D721Med (cell line): ENCODE measurements at regions not wholly inside any gene's neighbourhood (a gene's known extent, or its start where the extent isn't known, plus 50 kb on each side); places are given as distances from the start of the nearest gene placed in this dataset.

Experiments used
- DNase-seq: peaks from one replicate; pipeline ENCODE4 v3.0.0; 2011; ENCODE audit warnings: low spot score; ENCODE audit not compliant: insufficient read length
- FAIRE-seq: peaks from 2 replicates; lab custom pipeline; 2011; peaks lifted over from hg19 to GRCh38; lab: Jason Lieb, UNC
- TF ChIP-seq, protein P1 (sequence below): IDR thresholded peaks from 2 replicates; pipeline ENCODE4 v1.5.1; 2012; ENCODE audit warnings: mild to moderate bottlenecking, control low read depth; ENCODE audit not compliant: insufficient read depth; ENCODE audit errors: missing control alignments

DNA sequence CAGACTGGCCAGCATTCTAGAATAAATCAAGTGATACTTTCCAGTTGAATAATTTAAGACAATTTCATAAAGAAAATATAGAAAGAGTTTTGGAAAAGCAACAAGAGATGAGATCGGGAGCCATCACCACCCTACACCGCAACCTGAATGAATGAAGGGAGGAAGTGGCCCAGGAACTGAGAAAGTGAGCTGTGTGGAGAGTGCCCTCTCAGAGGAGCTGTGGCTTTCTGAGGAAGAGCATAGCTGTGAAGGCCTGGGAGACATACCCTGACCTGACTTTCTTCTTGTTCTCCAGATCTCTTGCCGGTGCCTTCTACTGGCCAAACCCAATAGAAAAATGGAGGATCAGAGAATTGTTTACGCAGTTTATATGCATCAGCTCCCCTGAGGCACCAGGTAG is 79.3 kb upstream of the TSPAN8 start:
- TF ChIP-seq, protein P1, sequence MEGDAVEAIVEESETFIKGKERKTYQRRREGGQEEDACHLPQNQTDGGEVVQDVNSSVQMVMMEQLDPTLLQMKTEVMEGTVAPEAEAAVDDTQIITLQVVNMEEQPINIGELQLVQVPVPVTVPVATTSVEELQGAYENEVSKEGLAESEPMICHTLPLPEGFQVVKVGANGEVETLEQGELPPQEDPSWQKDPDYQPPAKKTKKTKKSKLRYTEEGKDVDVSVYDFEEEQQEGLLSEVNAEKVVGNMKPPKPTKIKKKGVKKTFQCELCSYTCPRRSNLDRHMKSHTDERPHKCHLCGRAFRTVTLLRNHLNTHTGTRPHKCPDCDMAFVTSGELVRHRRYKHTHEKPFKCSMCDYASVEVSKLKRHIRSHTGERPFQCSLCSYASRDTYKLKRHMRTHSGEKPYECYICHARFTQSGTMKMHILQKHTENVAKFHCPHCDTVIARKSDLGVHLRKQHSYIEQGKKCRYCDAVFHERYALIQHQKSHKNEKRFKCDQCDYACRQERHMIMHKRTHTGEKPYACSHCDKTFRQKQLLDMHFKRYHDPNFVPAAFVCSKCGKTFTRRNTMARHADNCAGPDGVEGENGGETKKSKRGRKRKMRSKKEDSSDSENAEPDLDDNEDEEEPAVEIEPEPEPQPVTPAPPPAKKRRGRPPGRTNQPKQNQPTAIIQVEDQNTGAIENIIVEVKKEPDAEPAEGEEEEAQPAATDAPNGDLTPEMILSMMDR = no peak

DNA sequence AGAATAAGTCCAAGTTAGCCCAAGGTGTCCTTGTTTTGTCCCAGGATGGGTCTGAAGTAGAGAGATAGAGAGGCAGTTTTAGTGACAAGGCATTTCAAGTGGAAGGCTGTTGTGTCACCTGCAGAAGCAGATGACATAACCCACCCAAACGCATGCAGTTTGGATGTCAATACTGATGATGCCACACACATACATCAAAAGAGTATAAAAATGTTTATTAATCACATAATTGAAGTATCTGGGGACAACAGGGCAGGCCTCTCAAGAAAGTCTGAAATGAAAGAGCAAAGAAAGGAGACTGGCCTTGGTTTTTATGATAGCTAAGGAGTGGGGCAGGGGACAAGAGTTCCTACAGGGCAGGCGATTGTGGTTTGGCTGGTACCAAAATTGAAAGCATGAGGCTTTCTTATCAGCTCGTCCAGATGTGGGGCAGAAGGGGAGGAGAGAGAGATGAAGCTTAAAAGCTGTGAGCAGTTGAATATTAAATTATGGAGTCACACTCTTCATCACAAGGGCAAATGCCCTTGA is 78.4 kb upstream of the TSPAN8 start:
- FAIRE-seq (no peak), DNase-seq (no peak)
- TF ChIP-seq, protein P1 = no peak

More for the DNA sequence above, 79.3 kb upstream of the TSPAN8 start:
- no peak for FAIRE-seq
- no peak for DNase-seq

DNA sequence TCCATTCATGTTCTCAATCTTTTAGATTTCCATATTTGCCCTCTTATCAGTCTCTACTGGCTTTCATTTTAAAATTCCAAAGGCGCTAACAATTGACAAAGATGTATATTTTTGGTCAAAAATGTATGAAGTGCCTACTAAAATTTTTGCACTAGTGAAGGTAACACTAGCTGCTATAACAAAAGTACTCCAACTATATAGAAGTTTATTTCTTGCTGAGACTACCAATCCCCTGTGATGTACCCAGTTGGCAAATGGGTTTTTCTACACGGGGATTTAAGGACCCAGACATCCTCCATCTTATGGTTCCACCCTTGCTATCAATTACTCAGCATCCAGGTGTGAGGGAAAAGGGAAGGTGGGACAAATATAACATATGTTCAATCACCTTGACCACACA is 75.3 kb upstream of the TSPAN8 start:
- DNase-seq (no peak), FAIRE-seq (no peak)
- TF ChIP-seq, protein P1 = no peak

DNA sequence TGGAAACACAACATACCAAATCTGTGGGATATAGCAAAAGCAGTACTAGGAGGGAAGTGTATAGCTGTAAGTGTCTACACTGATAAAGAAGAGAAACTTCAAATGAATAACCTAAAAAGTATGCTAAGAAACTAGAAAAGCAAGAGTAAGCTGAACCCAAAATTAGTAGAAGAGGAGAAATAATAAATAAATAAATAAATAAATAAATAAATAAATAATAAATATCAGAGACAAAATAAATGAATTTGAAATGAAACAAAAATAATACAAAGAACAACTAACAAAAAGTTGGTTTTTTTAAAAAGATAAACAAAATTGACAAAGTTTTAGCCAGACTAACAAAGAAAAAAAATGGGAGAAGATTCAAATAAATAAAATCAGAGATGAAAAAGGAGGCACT is 72.7 kb upstream of the TSPAN8 start:
- TF ChIP-seq, protein P1 = no peak
- no peak for FAIRE-seq
- no peak for DNase-seq

DNA sequence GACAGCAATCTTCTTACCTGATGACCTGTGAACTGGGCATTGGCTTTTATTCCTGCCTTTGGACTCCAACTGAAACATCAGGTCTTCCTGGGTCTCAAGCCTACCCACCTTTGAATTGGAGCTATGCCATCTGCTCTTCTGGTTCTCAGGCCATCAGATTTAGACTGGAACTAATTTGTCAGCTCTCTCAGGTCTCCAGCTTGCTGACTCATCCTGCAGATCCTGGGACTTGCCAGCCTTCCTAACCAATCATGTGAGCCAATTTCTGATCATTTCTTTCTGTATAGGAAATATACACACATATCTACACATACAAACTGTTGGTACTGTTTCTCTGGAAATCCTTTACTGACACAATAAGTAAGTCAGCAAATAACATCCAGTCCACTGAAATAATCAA is 65.3 kb upstream of the TSPAN8 start:
- DNase-seq = no peak
- TF ChIP-seq, protein P1 = no peak
- no peak for FAIRE-seq

DNA sequence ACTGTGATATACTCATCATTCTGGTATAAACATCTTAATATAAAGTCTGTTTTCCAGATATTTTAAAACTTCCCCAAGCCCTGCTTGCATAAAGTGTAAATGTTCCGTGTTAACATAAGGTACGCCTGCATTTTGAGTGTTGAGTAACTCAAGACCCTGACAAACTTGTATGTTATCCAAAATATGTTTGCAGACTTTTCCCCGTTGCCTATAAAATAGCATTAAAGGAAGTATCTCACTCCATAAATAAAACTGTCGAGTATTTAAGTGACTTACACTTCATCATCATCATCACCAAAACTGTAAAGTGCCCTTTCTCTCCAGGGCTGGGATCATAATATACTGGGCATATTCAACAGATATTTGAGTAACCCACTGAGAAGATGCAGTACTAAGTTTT is 64.6 kb upstream of the TSPAN8 start:
- TF ChIP-seq, protein P1 = no peak
- no peak for DNase-seq
- FAIRE-seq = no peak

DNA sequence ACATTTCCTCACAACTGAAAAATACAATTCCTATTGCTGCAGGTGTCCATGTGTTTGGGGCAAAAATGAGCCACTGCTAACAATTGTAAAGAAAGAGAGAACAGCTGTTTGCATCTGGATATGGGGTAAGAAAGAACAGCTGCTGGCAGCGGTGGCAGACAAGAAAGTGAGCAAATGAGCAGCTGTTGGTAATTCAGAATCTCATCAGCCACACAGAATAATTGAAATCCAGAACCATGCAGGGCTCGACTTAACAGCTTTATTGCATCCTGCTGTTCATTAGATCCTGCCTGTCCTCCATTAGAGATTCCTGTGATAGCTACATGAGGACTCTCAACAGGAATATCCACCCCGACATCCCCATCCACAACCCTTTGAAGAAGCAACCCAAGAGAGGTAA is 62.5 kb upstream of the TSPAN8 start:
- no peak for FAIRE-seq

More for the DNA sequence above, 62.5 kb upstream of the TSPAN8 start:
- DNase-seq = no peak
- TF ChIP-seq, protein P1 = no peak
